ENCODE measurements at regions not wholly inside any gene's neighbourhood (a gene's known extent, or its start where the extent isn't known, plus 50 kb on each side); places are given as distances from the start of the nearest gene placed in this dataset.

GRCh38 chr5:174307031-174307408 lies 261.5 kb downstream of the NSG2 start:
- no peak for DNase-seq (ENCODE audit: extremely low read depth, low read depth, low spot score)

- DNase-seq (ENCODE audit: extremely low read depth, low read depth, low spot score) = no peak
These were observed 262.3 kb downstream of the NSG2 start for GRCh38 chr5:174307656-174308271.

GRCh38 chr5:174309131-174309795 lies 263.8 kb downstream of the NSG2 start:
- DNase-seq (ENCODE audit: extremely low read depth, low read depth, low spot score) = no peak

- DNase-seq (ENCODE audit: extremely low read depth, low read depth, low spot score) = no peak
These were observed 264.7 kb downstream of the NSG2 start for GRCh38 chr5:174310243-174310642.

- DNase-seq (ENCODE audit: extremely low read depth, low read depth, low spot score) = no peak
These were observed 265.2 kb downstream of the NSG2 start for GRCh38 chr5:174310706-174311105.

GRCh38 chr5:174311121-174311520 lies 265.6 kb downstream of the NSG2 start:
- no peak for DNase-seq (ENCODE audit: extremely low read depth, low read depth, low spot score)

GRCh38 chr5:174311531-174312269 lies 266.2 kb downstream of the NSG2 start:
- no peak for DNase-seq (ENCODE audit: extremely low read depth, low read depth, low spot score)

GRCh38 chr5:174312270-174312617 lies 266.7 kb downstream of the NSG2 start:
- no peak for DNase-seq (ENCODE audit: extremely low read depth, low read depth, low spot score)

- DNase-seq (ENCODE audit: extremely low read depth, low read depth, low spot score) = no peak
These were observed 267.1 kb downstream of the NSG2 start for GRCh38 chr5:174312641-174313040.

- DNase-seq (ENCODE audit: extremely low read depth, low read depth, low spot score) = no peak
These were observed 268.1 kb downstream of the NSG2 start for GRCh38 chr5:174313615-174314014.

- DNase-seq (ENCODE audit: extremely low read depth, low read depth, low spot score) = no peak
These were observed 268.8 kb downstream of the NSG2 start for GRCh38 chr5:174314261-174314660.

GRCh38 chr5:174315471-174315870 lies 270.0 kb downstream of the NSG2 start:
- no peak for DNase-seq (ENCODE audit: extremely low read depth, low read depth, low spot score)

GRCh38 chr5:174315871-174316270 lies 270.4 kb downstream of the NSG2 start:
- DNase-seq (ENCODE audit: extremely low read depth, low read depth, low spot score) = no peak

GRCh38 chr5:174316326-174316725 lies 270.8 kb downstream of the NSG2 start:
- no peak for DNase-seq (ENCODE audit: extremely low read depth, low read depth, low spot score)

- DNase-seq (ENCODE audit: extremely low read depth, low read depth, low spot score) = no peak
These were observed 271.9 kb downstream of the NSG2 start for GRCh38 chr5:174317256-174317894.

- DNase-seq (ENCODE audit: extremely low read depth, low read depth, low spot score) = no peak
These were observed 273.1 kb downstream of the NSG2 start for GRCh38 chr5:174318578-174318977.

- no peak for DNase-seq (ENCODE audit: extremely low read depth, low read depth, low spot score)
These were observed 274.0 kb downstream of the NSG2 start for GRCh38 chr5:174319551-174319950.

- no peak for DNase-seq (ENCODE audit: extremely low read depth, low read depth, low spot score)
These were observed 274.5 kb downstream of the NSG2 start for GRCh38 chr5:174320051-174320450.

GRCh38 chr5:174323878-174324281 lies 278.4 kb downstream of the NSG2 start:
- DNase-seq (ENCODE audit: extremely low read depth, low read depth, low spot score) = no peak

GRCh38 chr5:174324680-174325079 lies 279.2 kb downstream of the NSG2 start:
- no peak for DNase-seq (ENCODE audit: extremely low read depth, low read depth, low spot score)

GRCh38 chr5:174325431-174325830 lies 279.9 kb downstream of the NSG2 start:
- DNase-seq (ENCODE audit: extremely low read depth, low read depth, low spot score) = no peak

GRCh38 chr5:174325961-174326360 lies 280.5 kb downstream of the NSG2 start:
- DNase-seq (ENCODE audit: extremely low read depth, low read depth, low spot score) = no peak
